Thyroid gland (tissue), 4 donors: ENCODE measurements at regions not wholly inside any gene's neighbourhood (a gene's known extent, or its start where the extent isn't known, plus 50 kb on each side); places are given as distances from the start of the nearest gene placed in this dataset.

Experiments
- DNase-seq, 2 donors: peaks; one replicate each; pipeline ENCODE4 v3.0.0-alpha.2; 2019
- H3K27ac ChIP-seq, 3 donors: fragments of 200-600 bp; sonication (generic); 1 replicate in 2 of 3; 2 replicates in 1 of 3; pipeline ENCODE4 v1.5.1; 2016 to 2019; ENCODE audit warnings: mild to moderate bottlenecking in 1 of 3, moderate library complexity in 1 of 3
- H3K27me3 ChIP-seq: fragments of 200-600 bp; sonication (generic); one replicate; pipeline ENCODE4 v1.5.1; 2019
- H3K36me3 ChIP-seq, 2 donors: fragments of 200-600 bp; sonication (generic); one replicate each; pipeline ENCODE4 v1.5.1; 2016 to 2019
- H3K4me1 ChIP-seq, 2 donors: fragments of 200-600 bp; sonication (generic); one replicate each; pipeline ENCODE4 v1.5.1; 2017 to 2019
- H3K4me3 ChIP-seq, 3 donors: fragments of 200-600 bp; sonication (generic); replicated peaks in 1 of 3; 1 replicate in 2 of 3; 2 replicates in 1 of 3; pipeline ENCODE4 v1.5.1; 2016; ENCODE audit warnings: mild to moderate bottlenecking in 1 of 3
- H3K9me3 ChIP-seq: fragments of 200-600 bp; sonication (generic); one replicate; pipeline ENCODE4 v1.5.1; 2017
- CTCF ChIP-seq, 6 experiments: fragments of 200-600 bp in 3 of 6; fragments of 450-650 bp in 3 of 6; sonication (generic) in 3 of 6; IDR thresholded peaks; one replicate each; pipeline ENCODE4 v1.5.1; 2016 to 2019; ENCODE audit warnings: antibody characterized with exemption in 6 of 6, mild to moderate bottlenecking in 2 of 6, inconsistent platforms in 1 of 6, moderate library complexity in 1 of 6
- POLR2A ChIP-seq, 2 donors: fragments of 450-650 bp; IDR thresholded peaks; one replicate each; pipeline ENCODE4 v1.6.1; 2017; ENCODE audit warnings: antibody characterized with exemption in 2 of 2, mild to moderate bottlenecking in 2 of 2, moderate library complexity in 1 of 2
- WGBS, 2 donors: methylation state at CpG; one replicate each; pipeline ENCODE4 v1.1.5; 2017; 5-methylcytosine and 5-hydroxymethylcytosine counted together
- intact Hi-C: fragments of 100-400 bp; cut with DNase I; formaldehyde crosslinking; loops from one replicate; pipeline ENCODE4 v1.15.1; 2023

DNA sequence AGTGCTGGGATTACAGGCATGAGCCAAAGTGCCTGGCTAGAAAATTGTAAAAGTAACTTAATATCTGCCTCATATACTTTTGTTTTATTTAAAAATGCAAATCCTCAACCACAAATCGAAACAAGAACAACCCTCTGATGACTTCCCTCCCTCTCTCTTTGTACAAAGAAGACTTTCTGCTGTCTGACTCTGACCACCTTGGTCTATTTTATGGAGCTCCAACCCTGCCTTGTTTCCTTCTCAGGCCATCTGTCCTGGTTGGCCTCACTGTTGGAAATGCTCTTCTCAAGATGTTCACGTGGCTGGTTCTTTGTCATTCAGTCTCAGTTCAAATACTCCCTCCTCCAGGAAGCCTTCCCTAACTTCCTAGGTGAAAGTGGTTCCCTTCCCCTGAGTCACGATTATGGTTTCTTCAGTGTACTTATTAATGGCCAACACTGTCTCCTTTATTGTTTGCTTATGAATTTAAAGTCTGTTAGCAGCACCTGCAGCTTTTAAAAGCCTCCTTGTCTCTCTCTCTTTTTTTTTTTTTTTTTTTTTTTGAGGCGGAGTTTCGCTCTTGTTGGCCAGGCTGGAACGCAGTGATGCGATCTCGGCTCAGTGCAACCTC is 151.5 kb upstream of the SALL4 start:
- Histone ChIP-seq H3K27ac (no peak overlapping the region), H3K9me3 (no peaks in the 10 kb centered on the region), H3K36me3 (no peaks in the 10 kb centered on the region), H3K4me1 (no peaks in the 10 kb centered on the region), H3K4me3 (no peak overlapping the region), H3K27me3 (no peaks in the 10 kb centered on the region)
- intact Hi-C loops: no loop called here
- DNase-seq: no peak
- no peak for TF ChIP-seq POLR2A (IDR thresholded peaks at IDR 0.05)
- no peak for TF ChIP-seq CTCF (IDR thresholded peaks at IDR 0.05)
- WGBS, 2 donors: 73 to 84% methylated on average over 8 of the region's 8 CpGs

DNA sequence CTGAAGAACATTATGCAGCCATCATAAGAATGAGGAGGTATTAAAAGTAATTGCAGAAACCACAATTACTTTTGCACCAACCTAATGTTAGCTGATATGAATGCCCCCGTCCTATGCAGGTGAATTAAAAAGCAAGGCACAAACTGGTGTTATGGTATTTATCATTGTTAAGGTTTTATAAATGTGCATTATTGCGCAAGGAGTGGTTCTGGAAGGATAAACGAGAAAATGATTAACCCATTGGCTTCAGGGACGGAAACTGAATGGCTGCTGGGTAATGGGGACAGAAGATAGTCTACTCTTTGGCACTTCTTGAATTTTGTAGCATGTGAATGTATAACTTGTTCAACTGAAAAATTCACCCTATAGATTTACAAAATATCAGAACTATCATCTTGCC is 148.6 kb upstream of the SALL4 start:
- Histone ChIP-seq H3K9me3 (no peaks in the 10 kb centered on the region), H3K36me3 (no peaks in the 10 kb centered on the region), H3K4me3 (no peak overlapping the region), H3K27ac (no peak overlapping the region), H3K27me3 (no peaks in the 10 kb centered on the region), H3K4me1 (no peaks in the 10 kb centered on the region)
- 76 to 91% methylated on average over 4 of the region's 4 CpGs for WGBS, 2 donors
- intact Hi-C loops: no loop called here
- TF ChIP-seq POLR2A (IDR thresholded peaks at IDR 0.05) (no peak), CTCF (IDR thresholded peaks at IDR 0.05) (no peak)
- DNase-seq: no peak

DNA sequence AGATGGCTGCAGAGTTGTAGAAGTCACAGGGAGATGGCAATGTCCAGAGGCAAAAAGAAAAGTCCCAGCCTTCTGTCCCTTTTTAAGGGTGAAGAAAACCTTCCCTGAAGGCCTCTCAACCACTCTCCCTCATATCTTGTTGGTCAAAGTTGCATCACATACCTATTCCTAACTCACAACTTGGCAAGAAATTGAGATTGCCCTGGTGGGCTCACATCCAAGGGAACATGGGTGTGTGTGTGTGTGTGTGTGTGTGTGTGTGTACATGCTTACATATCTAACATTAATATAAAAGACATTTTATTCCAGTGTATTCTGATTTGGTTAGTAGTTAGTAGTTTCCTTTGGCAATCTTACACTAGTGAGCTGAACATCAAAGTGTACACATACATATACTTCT is 144.3 kb upstream of the SALL4 start:
- intact Hi-C loops: no loop called here
- TF ChIP-seq CTCF (IDR thresholded peaks at IDR 0.05): no peak
- TF ChIP-seq POLR2A (IDR thresholded peaks at IDR 0.05): no peak

GRCh38 chr20:51945881-51946280 is 143.6 kb upstream of the SALL4 start:
- TF ChIP-seq CTCF (IDR thresholded peaks at IDR 0.05) (no peak), POLR2A (IDR thresholded peaks at IDR 0.05) (no peak)
- H3K36me3 ChIP-seq: no peaks in the 10 kb centered on the region
- H3K4me3 ChIP-seq: no peak overlapping the region
- intact Hi-C loops: no loop called here
- WGBS, 2 donors: 88% methylated on average over 5 of the region's 5 CpGs
- no peak overlapping the region for H3K27ac ChIP-seq
- H3K4me1 ChIP-seq: no peaks in the 10 kb centered on the region
- H3K27me3 ChIP-seq: no peaks in the 10 kb centered on the region
- no peak for DNase-seq
- H3K9me3 ChIP-seq: no peaks in the 10 kb centered on the region

More for the DNA sequence above, 144.3 kb upstream of the SALL4 start:
- H3K4me1 ChIP-seq: no peaks in the 10 kb centered on the region
- no peak for DNase-seq
- H3K4me3 ChIP-seq: no peak overlapping the region
- H3K36me3 ChIP-seq: no peaks in the 10 kb centered on the region
- no peak overlapping the region for H3K27ac ChIP-seq
- H3K27me3 ChIP-seq: no peaks in the 10 kb centered on the region
- no peaks in the 10 kb centered on the region for H3K9me3 ChIP-seq

- WGBS, 2 donors: 68 to 83% methylated on average over 5 of the region's 5 CpGs
- no peak overlapping the region for H3K4me3 ChIP-seq
- TF ChIP-seq POLR2A (IDR thresholded peaks at IDR 0.05) (no peak), CTCF (IDR thresholded peaks at IDR 0.05) (no peak)
- H3K27ac ChIP-seq: no peak overlapping the region
- H3K27me3 ChIP-seq: no peaks in the 10 kb centered on the region
- no peaks in the 10 kb centered on the region for H3K36me3 ChIP-seq
- no peak for DNase-seq
- no peaks in the 10 kb centered on the region for H3K9me3 ChIP-seq
- no peaks in the 10 kb centered on the region for H3K4me1 ChIP-seq
- intact Hi-C loops: no loop called here
Observed at GRCh38 chr20:51945177-51945576, 142.9 kb upstream of the SALL4 start.
